ENCODE measurements at regions not wholly inside any gene's neighbourhood (a gene's known extent, or its start where the extent isn't known, plus 50 kb on each side); places are given as distances from the start of the nearest gene placed in this dataset.

DNA sequence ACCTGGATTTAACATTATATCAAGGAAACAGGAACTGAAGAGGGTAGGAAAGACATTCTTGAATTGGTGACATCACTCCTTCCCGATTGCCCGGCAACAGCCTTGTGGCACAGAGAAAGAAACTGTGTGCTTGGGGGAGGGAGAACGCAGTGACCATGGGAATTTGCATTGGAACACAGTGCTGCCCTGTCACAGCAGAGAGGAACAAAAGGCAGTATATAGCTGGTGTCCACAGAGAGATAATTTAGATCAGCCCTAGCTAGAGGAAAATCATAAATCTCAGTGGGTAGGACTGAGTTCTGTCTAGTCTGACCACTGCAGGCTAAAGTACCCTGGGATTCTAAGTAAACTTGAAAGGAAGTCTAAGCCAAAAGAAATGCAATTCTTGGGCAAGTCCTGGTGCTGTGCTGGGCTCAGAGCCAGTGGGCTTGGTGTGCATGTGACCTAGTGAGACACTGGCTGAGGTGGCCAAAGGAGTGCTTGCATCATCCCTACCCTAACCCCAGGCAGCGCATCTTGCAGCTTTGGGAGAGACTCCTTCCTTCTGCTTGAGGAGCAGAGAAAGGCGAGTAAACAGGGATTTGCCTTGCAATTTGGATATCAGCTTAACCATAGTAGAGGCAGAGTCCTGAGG, 697.6 kb downstream of the HACE1 start:
- TF ChIP-seq, protein P1, sequence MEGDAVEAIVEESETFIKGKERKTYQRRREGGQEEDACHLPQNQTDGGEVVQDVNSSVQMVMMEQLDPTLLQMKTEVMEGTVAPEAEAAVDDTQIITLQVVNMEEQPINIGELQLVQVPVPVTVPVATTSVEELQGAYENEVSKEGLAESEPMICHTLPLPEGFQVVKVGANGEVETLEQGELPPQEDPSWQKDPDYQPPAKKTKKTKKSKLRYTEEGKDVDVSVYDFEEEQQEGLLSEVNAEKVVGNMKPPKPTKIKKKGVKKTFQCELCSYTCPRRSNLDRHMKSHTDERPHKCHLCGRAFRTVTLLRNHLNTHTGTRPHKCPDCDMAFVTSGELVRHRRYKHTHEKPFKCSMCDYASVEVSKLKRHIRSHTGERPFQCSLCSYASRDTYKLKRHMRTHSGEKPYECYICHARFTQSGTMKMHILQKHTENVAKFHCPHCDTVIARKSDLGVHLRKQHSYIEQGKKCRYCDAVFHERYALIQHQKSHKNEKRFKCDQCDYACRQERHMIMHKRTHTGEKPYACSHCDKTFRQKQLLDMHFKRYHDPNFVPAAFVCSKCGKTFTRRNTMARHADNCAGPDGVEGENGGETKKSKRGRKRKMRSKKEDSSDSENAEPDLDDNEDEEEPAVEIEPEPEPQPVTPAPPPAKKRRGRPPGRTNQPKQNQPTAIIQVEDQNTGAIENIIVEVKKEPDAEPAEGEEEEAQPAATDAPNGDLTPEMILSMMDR (IDR thresholded peaks at IDR 0.05; ENCODE audit: low read depth, low read length): no peak
- TF ChIP-seq EZH2phosphoT487 (IDR thresholded peaks at IDR 0.05; ENCODE audit: low read depth): no peak
